HepG2 (cell line): ENCODE measurements at regions not wholly inside any gene's neighbourhood (a gene's known extent, or its start where the extent isn't known, plus 50 kb on each side); places are given as distances from the start of the nearest gene placed in this dataset.

Experiments used
- ATAC-seq: fragments of 200-7000 bp; cut with Tn5 transposase; 3 replicates; pipeline ENCODE4 v1.9.1; 2020; ENCODE audit warnings: mild to moderate bottlenecking, moderate library complexity
- BruUV-seq: library from RNA; stranded (reverse); fragments of 400-500 nt; replicated peaks from 2 replicates; lab custom pipeline; 2021; lab: Mats Ljungman, UMichigan
- CTCF ChIA-PET: fragments of 300-600 bp; formaldehyde crosslinking; extraction: SDS; loops from one replicate; lab custom pipeline; 2021; ENCODE audit warnings: low total read pairs, inconsistent platforms, low intra/inter-chr PET ratio; lab: Yijun Ruan, JAX
- POLR2A ChIA-PET: fragments of 350-600 bp; sonication (Branson Sonifier 250); formaldehyde crosslinking; loops from one replicate; lab custom pipeline; 2020; ENCODE audit warnings: antibody characterized with exemption, inconsistent platforms; lab: Yijun Ruan, JAX
- DNase-seq: peaks from one replicate; pipeline ENCODE4 v3.0.0-alpha.2; 2015; ENCODE audit warnings: low spot score
- FAIRE-seq: peaks from 3 replicates; lab custom pipeline; 2011; peaks lifted over from hg19 to GRCh38; lab: Jason Lieb, UNC
- H2AFZ ChIP-seq: one replicate; pipeline ENCODE4 v1.6.1; 2011; ENCODE audit warnings: low read length, inconsistent platforms
- H3K27ac ChIP-seq: fragments of 300-600 bp; 3 replicates; pipeline ENCODE4 v1.8.0; 2011; ENCODE audit warnings: mixed run types, mild to moderate bottlenecking, mixed read lengths, low read length, inconsistent platforms; ENCODE audit not compliant: insufficient read depth; ENCODE audit errors: extremely low read length
- H3K27me3 ChIP-seq, 2 experiments: fragments of 200-600 bp in 1 of 2; 2 replicates in 1 of 2; 3 replicates in 1 of 2; pipeline versions ENCODE4 v1.6.0 to v1.8.0; 2011; ENCODE audit warnings: low read length in 2 of 2, mild to moderate bottlenecking in 2 of 2, moderate library complexity in 2 of 2, inconsistent platforms in 1 of 2; ENCODE audit not compliant: insufficient read depth in 2 of 2, control insufficient read depth in 1 of 2
- H3K36me3 ChIP-seq, 2 experiments: fragments of 200-600 bp in 1 of 2; replicated peaks in 1 of 2; 2 replicates in 1 of 2; 3 replicates in 1 of 2; pipeline versions ENCODE4 v1.5.1 to v1.8.0; 2011; ENCODE audit warnings: low read length in 2 of 2, inconsistent platforms in 1 of 2; ENCODE audit not compliant: insufficient read depth in 2 of 2, control insufficient read depth in 1 of 2
- H3K4me1 ChIP-seq: 2 replicates; pipeline ENCODE4 v1.5.1; 2012; ENCODE audit warnings: low read length, inconsistent platforms; ENCODE audit not compliant: insufficient read depth
- H3K4me2 ChIP-seq: 2 replicates; pipeline ENCODE4 v1.6.0; 2011; ENCODE audit warnings: low read depth, low read length, inconsistent platforms
- H3K4me3 ChIP-seq, 3 experiments: fragments of 200-600 bp in 1 of 3; sonication (generic), shearing (Covaris generic) in 1 of 3; replicated peaks in 1 of 3; 2 replicates each; pipeline ENCODE4 v1.5.1; 2011 to 2016; ENCODE audit warnings: low read length in 3 of 3, inconsistent platforms in 2 of 3, low read depth in 2 of 3, mild to moderate bottlenecking in 2 of 3, control low read depth in 1 of 3, mixed read lengths in 1 of 3; ENCODE audit not compliant: insufficient read depth in 1 of 3
- H3K79me2 ChIP-seq: one replicate; pipeline ENCODE4 v1.6.1; 2011; ENCODE audit warnings: low read length, inconsistent platforms; ENCODE audit not compliant: insufficient read depth
- H3K9ac ChIP-seq: 2 replicates; pipeline ENCODE4 v1.6.0; 2011; ENCODE audit warnings: mild to moderate bottlenecking, low read depth, low read length, inconsistent platforms; ENCODE audit not compliant: insufficient read depth
- H3K9me3 ChIP-seq: 2 replicates; pipeline ENCODE4 v1.5.1; 2012; ENCODE audit warnings: mild to moderate bottlenecking, low read length
- H4K20me1 ChIP-seq: 2 replicates; pipeline ENCODE4 v1.6.0; 2011; ENCODE audit warnings: inconsistent platforms, mild to moderate bottlenecking, low read length, moderate library complexity; ENCODE audit not compliant: insufficient read depth
- CBFB ChIP-seq: sonication (generic); formaldehyde crosslinking; IDR thresholded peaks from 2 replicates; pipeline ENCODE4 v1.4.0; 2020; ENCODE audit warnings: missing genetic modification reagents
- EHMT2 ChIP-seq: fragments of 200-600 bp; sonication (generic); IDR thresholded peaks from 2 replicates; pipeline ENCODE4 v1.7.0; 2017; ENCODE audit warnings: antibody characterized with exemption, low read depth, low read length, borderline replicate concordance
- FOSL1 ChIP-seq: sonication (generic); formaldehyde crosslinking; IDR thresholded peaks from 2 replicates; pipeline ENCODE4 v1.9.0; 2021; ENCODE audit warnings: missing genetic modification reagents, borderline replicate concordance
- KLF6 ChIP-seq: IDR thresholded peaks from 2 replicates; pipeline ENCODE4 v1.8.0; 2016; ENCODE audit warnings: missing biosample characterization, missing genetic modification reagents
- PRMT3 ChIP-seq: sonication (generic); formaldehyde crosslinking; IDR thresholded peaks from 2 replicates; pipeline ENCODE4 v1.8.1; 2022; ENCODE audit warnings: low read depth, mild to moderate bottlenecking, moderate library complexity, missing genetic modification reagents, borderline replicate concordance
- ZBTB8A ChIP-seq: sonication (generic); formaldehyde crosslinking; IDR thresholded peaks from 2 replicates; pipeline ENCODE4 v1.4.0; 2020; ENCODE audit warnings: mild to moderate bottlenecking, low read depth, missing genetic modification reagents, borderline replicate concordance
- ZNF367 ChIP-seq: sonication (generic); formaldehyde crosslinking; IDR thresholded peaks from 2 replicates; pipeline ENCODE4 v1.4.0; 2020; ENCODE audit warnings: missing genetic modification reagents, borderline replicate concordance
- ZSCAN9 ChIP-seq: IDR thresholded peaks from 2 replicates; pipeline ENCODE4 v1.6.1; 2016; ENCODE audit warnings: borderline replicate concordance
- WGBS: methylation state at CpG from one replicate; pipeline ENCODE4 v1.1.6; 2017; ENCODE audit warnings: low lambda C conversion rate; 5-methylcytosine and 5-hydroxymethylcytosine counted together
- in situ Hi-C: cut with HindIII; loops from 2 replicates; pipeline ENCODE4 v1.10.0; 2017; ENCODE audit warnings: low pct_unique_long_range_greater_than_20kb; ENCODE audit not compliant: extremely low pct_ligation_motif_present
- intact Hi-C: fragments of 100-400 bp; cut with micrococcal nuclease; formaldehyde crosslinking; loops from one replicate; pipeline ENCODE4 v1.10.0; 2022; ENCODE audit not compliant: unreplicated experiment
- TF ChIP-seq, protein P1 (sequence below): sonication (generic); formaldehyde crosslinking; IDR thresholded peaks from 2 replicates; pipeline ENCODE4 v1.4.0; 2020; ENCODE audit warnings: mild to moderate bottlenecking, missing genetic modification reagents

- Histone ChIP-seq H3K4me1 (no peaks in the 10 kb centered on the region), H3K27me3 (no peaks in the 10 kb centered on the region), H2AFZ (no peak overlapping the region), H4K20me1 (no peaks in the 10 kb centered on the region), H3K27ac (no peak overlapping the region), H3K4me2 (no peak overlapping the region), H3K9ac (no peak overlapping the region), H3K79me2 (no peaks in the 10 kb centered on the region), H3K36me3 (no peaks in the 10 kb centered on the region), H3K4me3 (no peak overlapping the region), H3K9me3 (peaks cover 100% of the 10 kb centered on the region)
- BruUV-seq, result no TSS peak
- CTCF ChIA-PET, result no interaction called here
- in situ Hi-C loops (no loop called here), intact Hi-C loops (no loop called here)
- POLR2A ChIA-PET, result no interaction called here
- TF ChIP-seq ZNF367 (CRISPR knock-in tag), result no peak
- TF ChIP-seq CBFB (CRISPR knock-in tag), result no peak
- TF ChIP-seq, protein P1, sequence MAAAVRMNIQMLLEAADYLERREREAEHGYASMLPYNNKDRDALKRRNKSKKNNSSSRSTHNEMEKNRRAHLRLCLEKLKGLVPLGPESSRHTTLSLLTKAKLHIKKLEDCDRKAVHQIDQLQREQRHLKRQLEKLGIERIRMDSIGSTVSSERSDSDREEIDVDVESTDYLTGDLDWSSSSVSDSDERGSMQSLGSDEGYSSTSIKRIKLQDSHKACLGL (CRISPR knock-in tag), result no peak
- TF ChIP-seq FOSL1 (CRISPR knock-in tag), result no peak
- TF ChIP-seq PRMT3 (CRISPR knock-in tag), result no peak
- TF ChIP-seq ZSCAN9 (CRISPR knock-in tag), result no peak
- no peak for DNase-seq
- no peak for FAIRE-seq
- no CpG with 5 or more reads among the region's 11 CpGs for WGBS
- ATAC-seq, result no peak
These were observed 234.8 kb downstream of the SNRPN start for GRCh38 chr15:25189551-25189950.

GRCh38 chr15:25192651-25193050 is 237.9 kb downstream of the SNRPN start:
- no CpG with 5 or more reads among the region's 11 CpGs for WGBS
- no peak overlapping the region for H3K9ac ChIP-seq
- intact Hi-C loops, result no loop called here
- ATAC-seq (no peak), DNase-seq (no peak), FAIRE-seq (no peak)
- no peaks in the 10 kb centered on the region for H3K27me3 ChIP-seq
- H3K27ac ChIP-seq, result no peak overlapping the region
- TF ChIP-seq EHMT2, result no peak
- no peak for TF ChIP-seq KLF6 (CRISPR knock-in tag)
- TF ChIP-seq ZBTB8A (CRISPR knock-in tag), result no peak
- no peaks in the 10 kb centered on the region for H3K4me1 ChIP-seq
- no peaks in the 10 kb centered on the region for H3K79me2 ChIP-seq
- in situ Hi-C loops, result no loop called here
- H3K9me3 ChIP-seq, result peaks cover 100% of the 10 kb centered on the region
- no peak overlapping the region for H3K4me2 ChIP-seq
- H3K4me3 ChIP-seq, result no peak overlapping the region
- ChIA-PET POLR2A (no interaction called here), CTCF (no interaction called here)
- H3K36me3 ChIP-seq, result no peaks in the 10 kb centered on the region
- no TSS peak for BruUV-seq
- no peaks in the 10 kb centered on the region for H4K20me1 ChIP-seq
- H2AFZ ChIP-seq, result no peak overlapping the region
